K562 (cell line): ENCODE measurements at regions not wholly inside any gene's neighbourhood (a gene's known extent, or its start where the extent isn't known, plus 50 kb on each side); places are given as distances from the start of the nearest gene placed in this dataset.

Source experiments
- ATF7 ChIP-seq: fragments of 450-650 bp; IDR thresholded peaks from 2 replicates; pipeline ENCODE4 v1.7.1; 2014; ENCODE audit warnings: mild to moderate bottlenecking, moderate library complexity
- POLR2AphosphoS2 ChIP-seq: IDR thresholded peaks from 2 replicates; pipeline ENCODE4 v1.6.1; 2012; ENCODE audit warnings: low read length, improper control_type of control experiment
- RAD21 ChIP-seq, 2 experiments: fragments of 250-450 bp in 1 of 2; fragments of 450-650 bp in 1 of 2; sonication (Bioruptor Pico) in 1 of 2; formaldehyde crosslinking in 1 of 2; IDR thresholded peaks in 1 of 2; conservative IDR thresholded peaks in 1 of 2; 2 replicates each; pipeline versions ENCODE4 v1.4.0 to v1.8.0; 2020 to 2022; ENCODE audit warnings: mild to moderate bottlenecking in 2 of 2, moderate library complexity in 1 of 2
- TAF1 ChIP-seq: IDR thresholded peaks from 2 replicates; pipeline ENCODE4 v1.6.1; 2011; ENCODE audit warnings: mild to moderate bottlenecking, low read length, moderate library complexity; ENCODE audit not compliant: insufficient read depth, control insufficient read depth, severe bottlenecking; ENCODE audit errors: extremely low read depth
- TRIM28 ChIP-seq: fragments of 450-650 bp; IDR thresholded peaks from 2 replicates; pipeline ENCODE4 v1.6.1; 2017
- YY1 ChIP-seq, 3 experiments: IDR thresholded peaks; 2 replicates each; pipeline ENCODE4 v1.6.1; 2011; ENCODE audit warnings: low read length in 2 of 3, mild to moderate bottlenecking in 2 of 3, moderate library complexity in 2 of 3, borderline replicate concordance in 1 of 3, control low read depth in 1 of 3, low read depth in 1 of 3; ENCODE audit not compliant: insufficient read depth in 3 of 3, insufficient replicate concordance in 2 of 3, control insufficient read depth in 1 of 3, insufficient read length in 1 of 3; ENCODE audit errors: extremely low read depth in 1 of 3
- ZNF444 ChIP-seq: fragments of 250-450 bp; sonication (Bioruptor Pico); IDR thresholded peaks from 2 replicates; pipeline ENCODE4 v1.4.0; 2020; ENCODE audit warnings: mild to moderate bottlenecking, moderate library complexity

DNA sequence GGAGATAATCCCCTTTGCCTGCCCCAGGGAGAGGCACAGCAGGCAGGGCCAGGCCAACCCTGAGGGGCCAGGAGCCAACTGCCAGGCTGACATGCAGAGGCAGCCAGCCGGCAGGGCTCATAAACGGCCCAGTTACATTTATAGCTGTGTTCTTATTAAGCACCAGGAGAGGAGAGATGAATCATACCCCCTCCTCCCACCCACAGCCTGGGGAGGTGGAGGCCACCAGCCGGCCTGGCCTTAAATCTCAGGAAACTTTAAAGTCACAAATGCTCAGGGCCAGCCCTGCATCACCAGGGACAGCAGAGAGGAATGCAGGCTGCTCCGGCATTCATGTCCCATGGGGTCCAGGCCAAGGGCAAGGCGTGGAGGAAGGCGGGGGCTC is 177.2 kb downstream of the TMEM132E start:
- no peak for TF ChIP-seq YY1 (IDR thresholded peaks at IDR 0.05; ENCODE audit: borderline replicate concordance in 1 of 3, control insufficient read depth in 1 of 3, extremely low read depth in 1 of 3, insufficient read depth in 3 of 3, insufficient read length in 1 of 3, insufficient replicate concordance in 2 of 3, low read depth in 1 of 3, low read length in 2 of 3)
- TF ChIP-seq POLR2AphosphoS2 = no peak
- TF ChIP-seq RAD21 (CRISPR knock-in tag; conservative IDR thresholded peaks at IDR 0.05 in 1 of 2, IDR thresholded peaks at IDR 0.05 in 1 of 2) = no peak
- TF ChIP-seq ZNF444 = no peak
- no peak for TF ChIP-seq TAF1
- TF ChIP-seq ATF7 = no peak
- no peak for TF ChIP-seq TRIM28
